ENCODE measurements at regions not wholly inside any gene's neighbourhood (a gene's known extent, or its start where the extent isn't known, plus 50 kb on each side); places are given as distances from the start of the nearest gene placed in this dataset.
A peak's percentile ranks its signal among the peaks of the same experiment; 100 is the strongest.

DNA sequence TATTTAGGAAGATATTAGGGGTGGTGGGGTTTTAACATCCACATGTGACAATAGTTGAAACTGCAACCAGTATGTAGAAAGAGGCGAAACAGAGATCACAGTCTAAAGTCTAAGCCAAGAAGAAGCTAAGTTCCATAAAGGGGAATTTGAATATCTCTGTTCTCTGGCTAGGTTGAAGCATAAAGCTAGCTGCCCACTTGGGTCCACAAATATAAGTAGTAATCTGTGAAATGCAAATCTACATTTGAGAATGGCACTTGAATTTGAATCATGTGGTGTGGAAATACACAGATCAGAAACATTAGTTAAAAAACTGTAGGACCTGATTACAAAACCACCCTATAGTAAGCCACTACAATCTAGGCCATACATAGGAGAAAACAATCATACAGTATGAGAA lies 602.1 kb downstream of the LMO4 start:
- no peak for DNase-seq
- no peaks in the 10 kb centered on the region for H3F3A ChIP-seq (ENCODE audit: insufficient read depth, low read length)
- peak overlapping the region; percentile 31 for H3K4me2 ChIP-seq (ENCODE audit: low read depth, low read length)
- no peak overlapping the region for H2AFZ ChIP-seq (ENCODE audit: low read length)
- H3K4me1 ChIP-seq (ENCODE audit: low read length) = peaks cover 8% of the 10 kb centered on the region
- no peak for TF ChIP-seq EZH2phosphoT487 (IDR thresholded peaks at IDR 0.05; ENCODE audit: low read length)
- TF ChIP-seq, protein P1, sequence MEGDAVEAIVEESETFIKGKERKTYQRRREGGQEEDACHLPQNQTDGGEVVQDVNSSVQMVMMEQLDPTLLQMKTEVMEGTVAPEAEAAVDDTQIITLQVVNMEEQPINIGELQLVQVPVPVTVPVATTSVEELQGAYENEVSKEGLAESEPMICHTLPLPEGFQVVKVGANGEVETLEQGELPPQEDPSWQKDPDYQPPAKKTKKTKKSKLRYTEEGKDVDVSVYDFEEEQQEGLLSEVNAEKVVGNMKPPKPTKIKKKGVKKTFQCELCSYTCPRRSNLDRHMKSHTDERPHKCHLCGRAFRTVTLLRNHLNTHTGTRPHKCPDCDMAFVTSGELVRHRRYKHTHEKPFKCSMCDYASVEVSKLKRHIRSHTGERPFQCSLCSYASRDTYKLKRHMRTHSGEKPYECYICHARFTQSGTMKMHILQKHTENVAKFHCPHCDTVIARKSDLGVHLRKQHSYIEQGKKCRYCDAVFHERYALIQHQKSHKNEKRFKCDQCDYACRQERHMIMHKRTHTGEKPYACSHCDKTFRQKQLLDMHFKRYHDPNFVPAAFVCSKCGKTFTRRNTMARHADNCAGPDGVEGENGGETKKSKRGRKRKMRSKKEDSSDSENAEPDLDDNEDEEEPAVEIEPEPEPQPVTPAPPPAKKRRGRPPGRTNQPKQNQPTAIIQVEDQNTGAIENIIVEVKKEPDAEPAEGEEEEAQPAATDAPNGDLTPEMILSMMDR (IDR thresholded peaks at IDR 0.05; ENCODE audit: low read length) = no peak
- no peak for TF ChIP-seq EZH2 (optimal IDR thresholded peaks at IDR 0.05; ENCODE audit: low read depth, low read length)
- H3K27me3 ChIP-seq (replicated peaks; ENCODE audit: insufficient read depth, low read length) = no peaks in the 10 kb centered on the region
- H3K9me3 ChIP-seq (replicated peaks; ENCODE audit: insufficient read depth, low read length) = no peaks in the 10 kb centered on the region
- H3K9me2 ChIP-seq (replicated peaks; ENCODE audit: insufficient read depth, low read length) = no peaks in the 10 kb centered on the region
- no peaks in the 10 kb centered on the region for H4K20me1 ChIP-seq (ENCODE audit: insufficient read depth, low read length)
- H3K9ac ChIP-seq (ENCODE audit: low read length) = no peak overlapping the region
- no peaks in the 10 kb centered on the region for H3K79me2 ChIP-seq (ENCODE audit: low read length)
- no peak overlapping the region for H3K27ac ChIP-seq (ENCODE audit: low read length)
- no peaks in the 10 kb centered on the region for H3K36me3 ChIP-seq (replicated peaks; ENCODE audit: insufficient read depth, low read length)
- no peak overlapping the region for H3K4me3 ChIP-seq (ENCODE audit: low read length)

DNA sequence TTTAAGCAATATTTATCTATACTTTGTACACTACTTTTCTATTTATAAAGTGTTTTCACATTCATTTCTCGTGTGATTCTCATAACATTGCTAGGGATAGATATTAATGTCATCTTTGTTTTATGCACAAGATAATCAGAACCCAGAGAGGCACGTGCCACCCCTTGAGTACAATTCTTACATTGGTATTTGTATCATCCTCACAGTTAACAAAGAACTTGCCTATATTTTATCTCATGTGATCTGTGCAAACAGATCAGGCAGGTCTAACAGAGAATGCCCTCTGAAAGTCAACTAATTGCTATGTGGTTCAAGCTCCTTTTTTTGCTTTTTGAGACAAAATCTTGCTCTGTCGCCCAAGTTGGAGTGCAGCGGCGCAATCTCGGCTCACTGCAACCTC lies 604.5 kb downstream of the LMO4 start:
- Histone ChIP-seq H2AFZ (ENCODE audit: low read length) (no peak overlapping the region), H3K79me2 (ENCODE audit: low read length) (no peaks in the 10 kb centered on the region), H3K4me2 (ENCODE audit: low read depth, low read length) (no peak overlapping the region), H3K9me3 (replicated peaks; ENCODE audit: insufficient read depth, low read length) (no peaks in the 10 kb centered on the region), H3K27ac (ENCODE audit: low read length) (no peak overlapping the region), H3K4me3 (ENCODE audit: low read length) (no peak overlapping the region), H3K36me3 (replicated peaks; ENCODE audit: insufficient read depth, low read length) (no peaks in the 10 kb centered on the region), H3F3A (ENCODE audit: insufficient read depth, low read length) (no peaks in the 10 kb centered on the region), H4K20me1 (ENCODE audit: insufficient read depth, low read length) (no peaks in the 10 kb centered on the region), H3K27me3 (replicated peaks; ENCODE audit: insufficient read depth, low read length) (no peaks in the 10 kb centered on the region), H3K9me2 (replicated peaks; ENCODE audit: insufficient read depth, low read length) (no peaks in the 10 kb centered on the region), H3K9ac (ENCODE audit: low read length) (no peak overlapping the region), H3K4me1 (ENCODE audit: low read length) (peaks cover 8% of the 10 kb centered on the region)
- TF ChIP-seq EZH2 (optimal IDR thresholded peaks at IDR 0.05; ENCODE audit: low read depth, low read length) = no peak
- no peak for DNase-seq

DNA sequence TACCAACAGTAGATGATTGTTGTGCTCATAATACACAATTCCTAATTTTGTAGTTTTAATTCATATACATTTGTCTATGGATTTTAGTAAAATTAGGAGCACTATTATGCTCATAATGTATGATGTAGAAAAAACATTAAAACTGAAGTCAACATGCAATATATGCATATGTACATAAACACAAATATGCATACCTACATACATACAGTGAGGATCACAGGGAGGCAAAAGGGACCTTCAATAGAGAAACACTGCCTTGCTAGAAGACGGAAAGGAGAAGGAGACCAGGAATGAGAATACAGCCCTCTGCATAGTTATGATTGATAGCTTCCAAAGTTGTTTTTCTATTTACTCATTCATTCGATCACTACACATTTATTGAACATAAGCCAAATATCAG lies 606.5 kb downstream of the LMO4 start:
- Histone ChIP-seq H3K27ac (ENCODE audit: low read length) (no peak overlapping the region), H3K27me3 (replicated peaks; ENCODE audit: insufficient read depth, low read length) (no peaks in the 10 kb centered on the region), H3K9me2 (replicated peaks; ENCODE audit: insufficient read depth, low read length) (no peaks in the 10 kb centered on the region), H4K20me1 (ENCODE audit: insufficient read depth, low read length) (no peaks in the 10 kb centered on the region), H3F3A (ENCODE audit: insufficient read depth, low read length) (no peaks in the 10 kb centered on the region), H2AFZ (ENCODE audit: low read length) (no peak overlapping the region), H3K9ac (ENCODE audit: low read length) (no peak overlapping the region), H3K36me3 (replicated peaks; ENCODE audit: insufficient read depth, low read length) (no peaks in the 10 kb centered on the region), H3K79me2 (ENCODE audit: low read length) (no peaks in the 10 kb centered on the region), H3K9me3 (replicated peaks; ENCODE audit: insufficient read depth, low read length) (no peaks in the 10 kb centered on the region), H3K4me3 (ENCODE audit: low read length) (no peak overlapping the region), H3K4me2 (ENCODE audit: low read depth, low read length) (no peak overlapping the region), H3K4me1 (ENCODE audit: low read length) (peaks cover 8% of the 10 kb centered on the region)
- DNase-seq = no peak
- no peak for TF ChIP-seq EZH2phosphoT487 (IDR thresholded peaks at IDR 0.05; ENCODE audit: low read length)
- TF ChIP-seq EZH2 (optimal IDR thresholded peaks at IDR 0.05; ENCODE audit: low read depth, low read length) = no peak
- TF ChIP-seq, protein P1 (IDR thresholded peaks at IDR 0.05; ENCODE audit: low read length) = no peak

DNA sequence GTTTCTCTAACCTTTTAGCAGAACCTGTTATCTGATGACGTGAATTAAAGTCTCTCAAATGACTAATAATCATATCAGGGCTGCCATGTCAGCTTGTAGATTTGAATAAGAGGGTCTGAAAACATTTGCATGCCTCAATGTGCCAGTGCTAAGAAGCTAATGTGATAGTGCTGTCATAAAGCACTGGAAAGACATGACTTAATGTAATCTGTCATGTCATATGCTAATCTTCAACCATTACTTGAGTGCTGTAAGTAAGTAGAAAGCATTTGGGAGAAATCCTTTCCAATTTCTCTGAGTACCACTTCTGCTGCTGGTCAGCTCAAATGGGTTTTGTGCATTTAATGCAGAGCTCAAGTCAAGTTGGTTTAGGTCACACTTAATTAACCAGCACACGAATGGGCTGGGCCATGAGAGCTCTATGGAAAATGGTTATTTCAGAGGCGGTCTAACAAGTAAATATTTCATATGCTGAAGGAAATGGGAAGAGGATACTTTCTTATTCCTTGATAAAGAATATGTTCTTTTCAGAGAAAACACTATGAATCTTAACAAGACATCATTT lies 609.2 kb downstream of the LMO4 start:
- H3K4me2 ChIP-seq (ENCODE audit: low read depth, low read length) = no peak overlapping the region
- no peaks in the 10 kb centered on the region for H3K27me3 ChIP-seq (replicated peaks; ENCODE audit: insufficient read depth, low read length)
- H3K9me2 ChIP-seq (replicated peaks; ENCODE audit: insufficient read depth, low read length) = no peaks in the 10 kb centered on the region
- no peaks in the 10 kb centered on the region for H3K9me3 ChIP-seq (replicated peaks; ENCODE audit: insufficient read depth, low read length)
- no peak overlapping the region for H2AFZ ChIP-seq (ENCODE audit: low read length)
- H3K36me3 ChIP-seq (replicated peaks; ENCODE audit: insufficient read depth, low read length) = no peaks in the 10 kb centered on the region
- H3K27ac ChIP-seq (ENCODE audit: low read length) = no peak overlapping the region
- no peak for DNase-seq
- H3K79me2 ChIP-seq (ENCODE audit: low read length) = no peaks in the 10 kb centered on the region
- H3F3A ChIP-seq (ENCODE audit: insufficient read depth, low read length) = no peaks in the 10 kb centered on the region
- no peaks in the 10 kb centered on the region for H4K20me1 ChIP-seq (ENCODE audit: insufficient read depth, low read length)
- TF ChIP-seq EZH2 (optimal IDR thresholded peaks at IDR 0.05; ENCODE audit: low read depth, low read length) (no peak), EZH2phosphoT487 (IDR thresholded peaks at IDR 0.05; ENCODE audit: low read length) (no peak)
- TF ChIP-seq, protein P1 (IDR thresholded peaks at IDR 0.05; ENCODE audit: low read length) = no peak
- no peak overlapping the region for H3K4me3 ChIP-seq (ENCODE audit: low read length)
- H3K4me1 ChIP-seq (ENCODE audit: low read length) = no peaks in the 10 kb centered on the region
- H3K9ac ChIP-seq (ENCODE audit: low read length) = no peak overlapping the region
